BLaER1 treated with 17β-estradiol and CSF1 and Interleukin-3, amounts not matched to agents 10 nM and 100 nM (cell line): ENCODE measurements at regions not wholly inside any gene's neighbourhood (a gene's known extent, or its start where the extent isn't known, plus 50 kb on each side); places are given as distances from the start of the nearest gene placed in this dataset.

Source experiments
- H3K27ac ChIP-seq, 11 experiments: shearing (Covaris generic); formaldehyde crosslinking; 2 replicates each; pipeline ENCODE4 v1.8.1; 2022
- H3K27me3 ChIP-seq, 11 experiments: shearing (Covaris generic); formaldehyde crosslinking; 2 replicates each; pipeline ENCODE4 v1.8.1; 2022
- H3K36me3 ChIP-seq, 11 experiments: shearing (Covaris generic); formaldehyde crosslinking; 2 replicates each; pipeline ENCODE4 v1.8.1; 2022
- H3K4me1 ChIP-seq, 10 experiments: shearing (Covaris generic); formaldehyde crosslinking; 2 replicates each; pipeline ENCODE4 v1.8.1; 2022
- H3K4me2 ChIP-seq, 11 experiments: shearing (Covaris generic); formaldehyde crosslinking; 2 replicates each; pipeline ENCODE4 v1.8.1; 2022
- H3K4me3 ChIP-seq, 10 experiments: shearing (Covaris generic); formaldehyde crosslinking; 2 replicates each; pipeline ENCODE4 v1.8.1; 2022
- H3K9ac ChIP-seq, 11 experiments: shearing (Covaris generic); formaldehyde crosslinking; 2 replicates each; pipeline ENCODE4 v1.8.1; 2022
- H3K9me3 ChIP-seq, 11 experiments: shearing (Covaris generic); formaldehyde crosslinking; replicated peaks in 1 of 11; 2 replicates each; pipeline ENCODE4 v1.8.1; 2022
- H4K20me1 ChIP-seq, 11 experiments: shearing (Covaris generic); formaldehyde crosslinking; 2 replicates each; pipeline ENCODE4 v1.8.1; 2022
- Cebpa-rat ChIP-seq, 11 experiments: shearing (Covaris generic); IDR thresholded peaks; 2 replicates each; pipeline ENCODE4 v1.8.1; 2022

DNA sequence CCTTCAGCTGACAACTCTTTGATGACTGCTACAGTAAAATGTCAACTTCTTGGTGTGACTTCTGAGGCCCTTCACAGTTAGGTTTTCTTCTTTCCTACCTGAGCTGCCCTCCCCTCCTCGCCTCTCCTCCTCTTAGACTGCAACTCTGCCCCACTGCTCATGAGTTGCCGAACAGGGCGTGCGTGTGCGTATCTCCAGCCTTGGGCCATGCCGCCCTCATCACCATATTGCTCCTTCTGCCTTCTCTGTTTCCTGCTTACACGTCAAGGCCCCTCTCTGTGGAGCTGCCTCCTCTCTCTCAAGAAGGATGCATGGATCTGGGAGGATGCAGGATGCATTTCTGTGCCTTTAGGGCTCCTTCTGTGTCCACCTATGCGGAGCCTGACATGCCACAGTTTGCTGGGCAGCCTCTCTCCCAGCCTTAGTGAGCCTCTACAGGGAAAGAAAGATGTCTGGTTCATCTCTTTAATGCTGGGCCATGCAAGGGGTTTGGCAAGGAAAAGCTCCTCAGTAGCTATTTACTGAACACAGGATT is 205.9 kb downstream of the RPLP1 start:
- peaks cover 28 to 65% (median 45%) of the 10 kb centered on the region in 11 experiments for H3K27me3 ChIP-seq
- no peak overlapping the region for H3K27ac ChIP-seq
- H3K4me3 ChIP-seq = no peak overlapping the region
- no peak overlapping the region for H3K9ac ChIP-seq
- TF ChIP-seq Cebpa-rat (IDR thresholded peaks at IDR 0.05) = no peak
- H4K20me1 ChIP-seq = peaks cover 0 to 27% (median 10%) of the 10 kb centered on the region in 11 experiments; a peak in 11 of 22 replicates
- H3K4me1 ChIP-seq = peaks cover 0 to 23% (median 0%) of the 10 kb centered on the region in 10 experiments; a peak in 5 of 20 replicates
- no peak overlapping the region for H3K4me2 ChIP-seq
- peaks cover 0 to 11% (median 0%) of the 10 kb centered on the region in 11 experiments; a peak in 5 of 22 replicates for H3K9me3 ChIP-seq
- no peaks in the 10 kb centered on the region; a peak in 1 of 22 replicates for H3K36me3 ChIP-seq

GRCh38 chr15:69659454-69660050 is 206.9 kb downstream of the RPLP1 start:
- Histone ChIP-seq H4K20me1 (peaks cover 0 to 33% (median 20%) of the 10 kb centered on the region in 11 experiments; a peak in 11 of 22 replicates), H3K9me3 (no peaks in the 10 kb centered on the region; a peak in 1 of 22 replicates), H3K27ac (no peak overlapping the region), H3K4me2 (no peak overlapping the region), H3K4me1 (peaks cover 0 to 23% (median 0%) of the 10 kb centered on the region in 10 experiments; a peak in 5 of 20 replicates), H3K36me3 (no peaks in the 10 kb centered on the region), H3K4me3 (no peak overlapping the region), H3K9ac (no peak overlapping the region), H3K27me3 (peaks cover 39 to 76% (median 52%) of the 10 kb centered on the region in 11 experiments)
- TF ChIP-seq Cebpa-rat (IDR thresholded peaks at IDR 0.05) = no peak

DNA sequence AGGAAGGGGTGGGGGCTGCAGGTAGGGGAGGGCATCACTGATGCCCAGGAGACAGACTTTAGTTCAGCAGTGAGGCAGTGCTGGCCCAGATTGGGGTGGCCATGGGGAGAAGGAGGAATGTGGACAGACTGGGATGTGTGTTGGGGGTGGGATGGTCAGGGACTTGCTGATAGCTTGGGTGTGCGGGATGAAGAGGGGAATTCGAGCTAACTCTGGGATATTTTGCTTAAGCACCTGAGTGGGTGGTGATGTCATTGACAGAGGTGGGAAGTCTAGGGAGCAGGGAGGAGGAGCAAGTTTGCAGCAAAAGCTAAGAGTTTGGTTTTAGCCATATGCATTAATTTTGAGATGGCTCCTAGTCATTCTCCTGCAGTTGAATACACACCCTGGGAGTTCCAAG is 207.5 kb downstream of the RPLP1 start:
- H3K4me3 ChIP-seq = no peak overlapping the region
- peaks cover 44 to 82% (median 58%) of the 10 kb centered on the region in 11 experiments for H3K27me3 ChIP-seq
- H3K4me2 ChIP-seq = peak overlapping the region in 2 of 11 experiments; percentile 46 to 54; a peak in 3 of 22 replicates
- H3K27ac ChIP-seq = no peak overlapping the region
- no peak overlapping the region for H3K9ac ChIP-seq
- peaks cover 0 to 38% (median 26%) of the 10 kb centered on the region in 11 experiments; a peak in 13 of 22 replicates for H4K20me1 ChIP-seq
- peaks cover 0 to 26% (median 3%) of the 10 kb centered on the region in 10 experiments; a peak in 13 of 20 replicates for H3K4me1 ChIP-seq
- H3K9me3 ChIP-seq = no peaks in the 10 kb centered on the region
- TF ChIP-seq Cebpa-rat (IDR thresholded peaks at IDR 0.05) = no peak
- H3K36me3 ChIP-seq = no peaks in the 10 kb centered on the region

DNA sequence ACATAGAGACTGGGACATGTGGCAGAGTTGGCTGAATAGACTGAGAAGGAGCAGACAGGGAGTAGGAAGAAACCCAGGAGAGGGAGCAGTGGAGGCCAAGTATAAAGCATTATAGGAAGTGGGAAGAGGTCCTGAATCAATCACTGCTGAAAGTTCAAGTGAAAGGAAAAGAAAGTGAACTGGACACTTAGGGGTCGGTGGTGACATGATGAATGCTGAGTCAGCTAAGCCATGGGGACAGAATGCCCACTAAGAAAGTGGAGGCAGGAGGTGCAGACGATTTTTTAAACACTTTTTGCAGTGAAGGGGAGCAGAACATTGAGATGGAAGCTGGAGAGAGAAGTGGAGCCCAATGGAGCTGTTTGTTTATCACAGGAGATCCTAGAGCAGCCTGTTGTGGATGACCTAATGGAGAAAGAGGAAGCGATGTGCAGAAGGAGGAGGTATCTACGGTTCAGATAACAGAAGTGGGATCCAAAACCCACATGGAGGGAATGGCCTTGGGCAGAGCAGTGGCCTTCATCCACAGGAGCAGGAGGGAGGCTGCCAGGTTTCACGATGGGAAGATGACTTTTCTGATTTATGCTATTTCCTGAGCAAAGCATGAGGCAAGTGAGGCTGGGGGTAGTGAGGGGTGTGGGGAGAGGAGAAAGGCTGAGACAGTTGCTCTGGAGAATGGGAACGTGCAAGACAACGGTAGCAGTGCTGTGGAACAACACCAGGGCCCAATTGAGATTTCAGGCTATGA is 208.2 kb downstream of the RPLP1 start:
- Histone ChIP-seq H3K4me1 (peaks cover 7 to 33% (median 10%) of the 10 kb centered on the region in 10 experiments), H3K4me3 (no peak overlapping the region), H4K20me1 (peaks cover 0 to 46% (median 33%) of the 10 kb centered on the region in 11 experiments; a peak in 17 of 22 replicates), H3K4me2 (peak overlapping the region in 3 of 11 experiments; percentile 15 to 54 (median 46); a peak in 5 of 22 replicates), H3K9me3 (no peaks in the 10 kb centered on the region), H3K9ac (no peak overlapping the region), H3K36me3 (no peaks in the 10 kb centered on the region), H3K27ac (no peak overlapping the region), H3K27me3 (peaks cover 52 to 89% (median 65%) of the 10 kb centered on the region in 11 experiments)
- TF ChIP-seq Cebpa-rat (IDR thresholded peaks at IDR 0.05) = no peak

DNA sequence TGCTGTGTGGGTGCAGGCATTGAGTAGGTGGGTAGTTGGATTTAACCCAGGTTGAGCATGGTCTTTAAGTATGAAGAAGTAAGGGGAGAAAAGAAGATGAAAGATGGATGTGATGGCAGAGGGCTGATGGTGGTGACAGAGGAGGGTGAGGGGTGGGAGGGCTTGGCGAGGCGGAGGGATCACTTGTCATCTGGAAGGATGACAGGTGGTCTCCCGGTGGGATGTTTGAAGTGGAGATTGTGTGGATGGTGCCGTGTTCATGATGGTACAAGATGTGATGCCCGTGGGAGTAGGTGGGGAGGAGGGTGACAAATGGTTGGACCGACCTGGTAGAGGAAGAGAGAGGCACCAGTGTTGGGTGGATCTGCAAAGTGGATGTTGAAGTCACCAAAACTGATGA is 208.8 kb downstream of the RPLP1 start:
- Histone ChIP-seq H3K27ac (no peak overlapping the region), H3K27me3 (peaks cover 53 to 94% (median 71%) of the 10 kb centered on the region in 11 experiments), H4K20me1 (peaks cover 0 to 52% (median 39%) of the 10 kb centered on the region in 11 experiments; a peak in 18 of 22 replicates), H3K9me3 (no peaks in the 10 kb centered on the region), H3K4me2 (peak overlapping the region in 3 of 11 experiments; percentile 15 to 54 (median 46); a peak in 3 of 22 replicates), H3K9ac (no peak overlapping the region), H3K4me3 (no peak overlapping the region), H3K36me3 (no peaks in the 10 kb centered on the region), H3K4me1 (peaks cover 13 to 39% (median 16%) of the 10 kb centered on the region in 10 experiments)
- TF ChIP-seq Cebpa-rat (IDR thresholded peaks at IDR 0.05) = no peak

- Histone ChIP-seq H3K9ac (no peak overlapping the region), H3K4me2 (peak overlapping the region in 2 of 11 experiments; percentile 46 to 54; a peak in 2 of 22 replicates), H3K4me3 (no peak overlapping the region), H3K36me3 (no peaks in the 10 kb centered on the region), H3K9me3 (no peaks in the 10 kb centered on the region), H3K4me1 (peaks cover 19 to 45% (median 22%) of the 10 kb centered on the region in 10 experiments), H3K27me3 (peaks cover 53 to 91% (median 71%) of the 10 kb centered on the region in 11 experiments), H3K27ac (no peak overlapping the region), H4K20me1 (peaks cover 0 to 56% (median 42%) of the 10 kb centered on the region in 11 experiments; a peak in 19 of 22 replicates)
- TF ChIP-seq Cebpa-rat (IDR thresholded peaks at IDR 0.05) = no peak
Observed at GRCh38 chr15:69661871-69662644, 209.4 kb downstream of the RPLP1 start.

- no peak for TF ChIP-seq Cebpa-rat (IDR thresholded peaks at IDR 0.05)
- Histone ChIP-seq H3K4me3 (no peak overlapping the region), H3K27me3 (peaks cover 53 to 88% (median 68%) of the 10 kb centered on the region in 11 experiments), H3K9ac (no peak overlapping the region), H3K27ac (no peak overlapping the region), H3K9me3 (no peaks in the 10 kb centered on the region), H3K4me1 (peaks cover 22 to 50% (median 26%) of the 10 kb centered on the region in 10 experiments), H3K4me2 (no peak overlapping the region), H3K36me3 (no peaks in the 10 kb centered on the region), H4K20me1 (peaks cover 0 to 58% (median 45%) of the 10 kb centered on the region in 11 experiments; a peak in 19 of 22 replicates)
Observed at GRCh38 chr15:69662645-69663000, 210.0 kb downstream of the RPLP1 start.

DNA sequence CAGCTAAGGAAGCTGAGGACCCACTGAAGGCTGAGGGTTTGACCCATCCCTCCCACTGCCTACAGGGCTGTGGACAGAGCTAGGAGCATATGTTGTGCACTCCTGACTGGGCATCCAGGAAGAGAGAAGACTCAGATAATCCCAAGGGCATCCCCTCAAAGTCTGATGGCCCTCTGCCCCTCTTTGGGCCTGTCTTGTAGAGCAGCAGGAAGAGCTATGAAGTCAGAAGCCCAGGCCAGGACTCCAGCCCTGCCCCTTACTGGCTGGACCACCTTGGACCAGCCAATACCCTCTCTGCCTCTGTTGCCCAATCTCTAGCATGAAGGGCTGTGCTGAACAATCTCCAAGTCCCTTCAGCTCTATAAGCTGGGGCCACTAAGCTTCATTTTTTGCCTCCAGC is 210.8 kb downstream of the RPLP1 start:
- Histone ChIP-seq H3K4me2 (no peak overlapping the region), H3K27ac (no peak overlapping the region), H4K20me1 (peaks cover 0 to 67% (median 53%) of the 10 kb centered on the region in 11 experiments; a peak in 19 of 22 replicates), H3K9me3 (no peaks in the 10 kb centered on the region), H3K4me3 (no peak overlapping the region), H3K36me3 (no peaks in the 10 kb centered on the region), H3K27me3 (peaks cover 52 to 88% (median 73%) of the 10 kb centered on the region in 11 experiments), H3K9ac (no peak overlapping the region), H3K4me1 (peaks cover 30 to 58% (median 34%) of the 10 kb centered on the region in 10 experiments)
- no peak for TF ChIP-seq Cebpa-rat (IDR thresholded peaks at IDR 0.05)
